Neuronal stem cell (in vitro differentiated cells): ENCODE measurements at regions not wholly inside any gene's neighbourhood (a gene's known extent, or its start where the extent isn't known, plus 50 kb on each side); places are given as distances from the start of the nearest gene placed in this dataset.
"Not testable (repeated sequence)": the region's sequence is repeated elsewhere in the genome, so short reads cannot be mapped to it uniquely, and the experiment has no call there.

Experiments used
- DNase-seq: peaks from one replicate; pipeline ENCODE4 v3.0.0-alpha.2; 2013; ENCODE audit warnings: low spot score
- H2AFZ ChIP-seq: one replicate; pipeline ENCODE4 v1.6.1; 2013; ENCODE audit warnings: mild to moderate bottlenecking, low read length, inconsistent platforms
- H2AK5ac ChIP-seq: 2 replicates; pipeline ENCODE4 v1.6.1; 2013; ENCODE audit warnings: low read depth, mild to moderate bottlenecking, inconsistent platforms, low read length, moderate library complexity, mixed read lengths
- H2BK120ac ChIP-seq: 2 replicates; pipeline ENCODE4 v1.6.1; 2013; ENCODE audit warnings: low read depth, mild to moderate bottlenecking, inconsistent platforms, low read length, moderate library complexity, mixed read lengths
- H2BK12ac ChIP-seq: one replicate; pipeline ENCODE4 v1.6.1; 2013; ENCODE audit warnings: low read length, inconsistent platforms
- H2BK15ac ChIP-seq: 2 replicates; pipeline ENCODE4 v1.6.1; 2013; ENCODE audit warnings: mild to moderate bottlenecking, low read length, inconsistent platforms, mixed read lengths
- H2BK5ac ChIP-seq: one replicate; pipeline ENCODE4 v1.6.1; 2013; ENCODE audit warnings: inconsistent platforms, mild to moderate bottlenecking, low read length, moderate library complexity
- H3K14ac ChIP-seq: one replicate; pipeline ENCODE4 v1.6.1; 2013; ENCODE audit warnings: low read length, inconsistent platforms
- H3K18ac ChIP-seq: 2 replicates; pipeline ENCODE4 v1.6.1; 2013; ENCODE audit warnings: low read length, inconsistent platforms
- H3K23ac ChIP-seq: 2 replicates; pipeline ENCODE4 v1.6.1; 2013; ENCODE audit warnings: low read depth, mild to moderate bottlenecking, mixed read lengths, low read length, inconsistent platforms; ENCODE audit not compliant: poor library complexity
- H3K27ac ChIP-seq: replicated peaks from 3 replicates; pipeline ENCODE4 v1.5.1; 2013; ENCODE audit warnings: low read length, inconsistent platforms
- H3K27me3 ChIP-seq, 3 experiments: 2 replicates each; pipeline ENCODE4 v1.6.1; 2013; ENCODE audit warnings: low read length in 3 of 3, mild to moderate bottlenecking in 2 of 3, inconsistent platforms in 1 of 3, low read depth in 1 of 3, mixed read lengths in 1 of 3, moderate library complexity in 1 of 3; ENCODE audit not compliant: control insufficient read depth in 3 of 3, insufficient read depth in 3 of 3
- H3K36me3 ChIP-seq, 2 donors: replicated peaks in 1 of 2; 2 replicates each; pipeline ENCODE4 v1.6.1; 2013; ENCODE audit warnings: low read length in 2 of 2; ENCODE audit not compliant: control insufficient read depth in 2 of 2, insufficient read depth in 2 of 2
- H3K4ac ChIP-seq: 2 replicates; pipeline ENCODE4 v1.6.1; 2013; ENCODE audit warnings: inconsistent platforms, mild to moderate bottlenecking, low read length, moderate library complexity
- H3K4me1 ChIP-seq, 2 donors: 1 replicate in 1 of 2; 2 replicates in 1 of 2; pipeline ENCODE4 v1.6.1; 2013; ENCODE audit warnings: low read length in 2 of 2, low read depth in 1 of 2; ENCODE audit not compliant: control insufficient read depth in 2 of 2, insufficient read depth in 1 of 2
- H3K4me2 ChIP-seq: one replicate; pipeline ENCODE4 v1.6.1; 2013; ENCODE audit warnings: mild to moderate bottlenecking, low read length, inconsistent platforms; ENCODE audit not compliant: insufficient read depth, poor library complexity, severe bottlenecking
- H3K4me3 ChIP-seq, 2 donors: 2 replicates each; pipeline ENCODE4 v1.5.1; 2013; ENCODE audit warnings: low read length in 2 of 2, mild to moderate bottlenecking in 2 of 2, inconsistent platforms in 1 of 2, moderate library complexity in 1 of 2
- H3K79me1 ChIP-seq: one replicate; pipeline ENCODE4 v1.6.1; 2013; ENCODE audit warnings: low read depth, mild to moderate bottlenecking, inconsistent platforms, low read length, moderate library complexity
- H3K9ac ChIP-seq: one replicate; pipeline ENCODE4 v1.6.1; 2013; ENCODE audit warnings: mild to moderate bottlenecking, low read depth, low read length, inconsistent platforms; ENCODE audit not compliant: poor library complexity
- H3K9me3 ChIP-seq, 2 donors: replicated peaks in 1 of 2; 2 replicates each; pipeline versions ENCODE3 to v1.6.1; 2013; ENCODE audit warnings: low read length in 2 of 2, mild to moderate bottlenecking in 2 of 2, inconsistent platforms in 1 of 2, low read depth in 1 of 2, mixed read lengths in 1 of 2, moderate library complexity in 1 of 2; ENCODE audit not compliant: control insufficient read depth in 2 of 2, insufficient read depth in 1 of 2
- H4K8ac ChIP-seq: one replicate; pipeline ENCODE4 v1.6.1; 2013; ENCODE audit warnings: low read depth, mild to moderate bottlenecking, inconsistent platforms, low read length, moderate library complexity
- H4K91ac ChIP-seq: one replicate; pipeline ENCODE4 v1.6.1; 2013; ENCODE audit warnings: low read length, low read depth, mild to moderate bottlenecking, inconsistent platforms; ENCODE audit not compliant: poor library complexity
- WGBS, 2 donors: extraction: QIAGEN DNeasy Blood & Tissue Kit; methylation state at CpG; one replicate each; pipeline ENCODE4 v1.1.7; 2013; ENCODE audit warnings: missing lambda C conversion rate in 2 of 2, mixed read lengths in 1 of 2; ENCODE audit not compliant: insufficient read length in 2 of 2, insufficient replicate concordance in 1 of 2; ENCODE audit errors: extremely low coverage in 2 of 2; 5-methylcytosine and 5-hydroxymethylcytosine counted together

DNA sequence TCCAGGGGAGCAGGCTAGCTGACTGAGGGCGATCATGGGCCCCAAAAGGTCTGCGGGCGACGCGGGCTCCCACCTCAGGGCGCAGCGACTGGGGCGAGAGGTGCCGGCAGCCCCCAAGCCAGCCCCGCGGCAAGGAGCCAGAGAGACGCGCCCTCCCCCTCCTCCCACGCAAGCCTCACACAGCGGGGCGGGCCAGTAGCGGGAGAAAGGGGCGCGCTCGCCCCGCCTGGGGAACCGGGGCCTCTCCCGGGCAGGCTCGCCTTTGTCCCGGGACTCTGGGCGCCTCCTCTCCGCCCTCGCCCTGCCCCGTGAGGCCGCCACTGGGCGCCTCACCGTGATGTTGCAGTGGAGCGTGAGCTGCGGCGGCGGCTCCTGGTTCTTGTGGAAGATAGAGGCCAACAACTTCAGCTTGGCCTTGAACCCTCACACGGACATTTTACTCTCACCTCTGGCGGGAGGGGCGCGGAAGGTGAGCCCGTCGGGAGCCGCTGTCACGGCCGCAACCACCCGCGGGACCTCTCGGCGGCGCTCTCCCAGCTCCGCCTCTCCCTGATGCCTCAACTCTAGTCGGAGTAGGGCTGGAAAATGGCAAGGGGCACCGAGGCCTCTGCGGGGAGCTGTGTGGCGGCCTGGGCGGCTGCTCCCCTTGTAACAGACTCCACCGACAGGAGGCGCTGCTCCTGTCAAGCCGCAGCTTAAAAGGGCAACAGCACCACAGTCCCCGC lies 100.5 kb upstream of the ZSCAN2 start:
- not testable (repeated sequence) for H3K18ac ChIP-seq, H3K27ac ChIP-seq, H2BK12ac ChIP-seq, H3K79me1 ChIP-seq, H3K23ac ChIP-seq, H3K4ac ChIP-seq, H2BK15ac ChIP-seq, H3K9me3 ChIP-seq, DNase-seq, H2AFZ ChIP-seq, H2BK5ac ChIP-seq, H3K36me3 ChIP-seq, H4K91ac ChIP-seq, H3K14ac ChIP-seq, H2BK120ac ChIP-seq, H3K27me3 ChIP-seq, H3K9ac ChIP-seq, H3K4me3 ChIP-seq, H4K8ac ChIP-seq, H3K4me1 ChIP-seq, H2AK5ac ChIP-seq
- WGBS, 2 donors: no CpG with 5 or more reads among the region's 60 CpGs
- peak overlapping the region; percentile 45 for H3K4me2 ChIP-seq

- not testable (repeated sequence) for H3K4me1 ChIP-seq, H2BK15ac ChIP-seq, H3K36me3 ChIP-seq, H3K14ac ChIP-seq, H2BK120ac ChIP-seq, H3K4me3 ChIP-seq, H2AFZ ChIP-seq, H3K4ac ChIP-seq, H3K79me1 ChIP-seq, H4K8ac ChIP-seq, H2AK5ac ChIP-seq, H3K9ac ChIP-seq, H2BK5ac ChIP-seq, H2BK12ac ChIP-seq, H3K9me3 ChIP-seq, H3K18ac ChIP-seq, H3K23ac ChIP-seq, DNase-seq, H3K27ac ChIP-seq, H4K91ac ChIP-seq, H3K27me3 ChIP-seq, H3K4me2 ChIP-seq
- WGBS, 2 donors: no CpG with 5 or more reads among the region's 17 CpGs
Observed at GRCh38 chr15:84503101-84503500, 97.7 kb upstream of the ZSCAN2 start.

DNA sequence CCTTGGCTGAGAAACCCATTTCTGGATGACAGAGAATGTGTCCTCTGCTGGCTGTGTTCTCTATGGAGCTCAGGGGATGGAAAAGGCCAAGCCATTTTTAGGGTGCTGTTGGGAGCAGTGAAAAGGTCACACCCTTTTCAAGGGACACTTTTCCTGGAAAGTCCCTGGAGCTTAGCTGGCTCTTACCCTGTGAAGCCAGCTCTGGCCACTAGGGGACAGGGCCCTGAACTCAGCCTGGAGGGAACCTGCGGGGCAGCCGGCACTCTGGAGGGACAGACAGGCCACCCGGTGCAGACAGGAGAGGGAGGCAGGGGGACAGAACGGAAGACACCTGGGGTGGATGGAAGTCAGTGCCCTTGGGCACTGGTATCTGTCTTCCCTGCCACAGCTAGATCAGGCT lies 95.3 kb upstream of the ZSCAN2 start:
- not testable (repeated sequence) for H3K27ac ChIP-seq, H2BK5ac ChIP-seq, H3K27me3 ChIP-seq, H3K4ac ChIP-seq, H2BK12ac ChIP-seq, H3K23ac ChIP-seq, H3K79me1 ChIP-seq, H4K8ac ChIP-seq, H4K91ac ChIP-seq, H3K14ac ChIP-seq, H3K4me3 ChIP-seq, H3K9me3 ChIP-seq, H3K9ac ChIP-seq, H2AFZ ChIP-seq, H3K18ac ChIP-seq, H3K36me3 ChIP-seq, DNase-seq, H3K4me1 ChIP-seq, H3K4me2 ChIP-seq, H2AK5ac ChIP-seq, H2BK15ac ChIP-seq, H2BK120ac ChIP-seq
- no CpG with 5 or more reads among the region's 4 CpGs for WGBS, 2 donors

GRCh38 chr15:84512324-84512723 lies 88.5 kb upstream of the ZSCAN2 start:
- H2BK120ac ChIP-seq, H3K27me3 ChIP-seq, H2BK15ac ChIP-seq, H3K9me3 ChIP-seq, H3K27ac ChIP-seq, H3K14ac ChIP-seq, H3K4me2 ChIP-seq, H3K23ac ChIP-seq, H2BK5ac ChIP-seq, DNase-seq, H3K79me1 ChIP-seq, H2BK12ac ChIP-seq, H2AK5ac ChIP-seq, H3K4ac ChIP-seq, H4K8ac ChIP-seq, H3K4me1 ChIP-seq, H3K4me3 ChIP-seq, H2AFZ ChIP-seq, H3K36me3 ChIP-seq, H3K9ac ChIP-seq, H3K18ac ChIP-seq, H4K91ac ChIP-seq: not testable (repeated sequence)
- no CpG with 5 or more reads among the region's 9 CpGs for WGBS, 2 donors
